GM12878 (cell line): ENCODE measurements at regions not wholly inside any gene's neighbourhood (a gene's known extent, or its start where the extent isn't known, plus 50 kb on each side); places are given as distances from the start of the nearest gene placed in this dataset.

Experiments
- ATAC-seq: fragments of 200-7000 bp; cut with Tn5 transposase; 3 replicates; pipeline ENCODE4 v1.9.1; 2020; ENCODE audit warnings: mild to moderate bottlenecking, moderate library complexity
- BruUV-seq: library from RNA; stranded (reverse); fragments of 400-500 nt; replicated peaks from 2 replicates; lab custom pipeline; 2021; lab: Mats Ljungman, UMichigan
- CTCF ChIA-PET: fragments of 300-600 bp; sonication (Branson Sonifier 250); formaldehyde crosslinking; extraction: SDS; loops from one replicate; lab custom pipeline; 2021; ENCODE audit warnings: inconsistent platforms; lab: Yijun Ruan, JAX
- POLR2A ChIA-PET: fragments of 350-600 bp; formaldehyde crosslinking; extraction: SDS; loops from one replicate; lab custom pipeline; 2021; ENCODE audit warnings: inconsistent platforms; lab: Charles Lee
- RAD21 ChIA-PET: fragments of 300-600 bp; sonication (Branson Sonifier 250); formaldehyde crosslinking; loops from one replicate; lab custom pipeline; 2023; ENCODE audit warnings: antibody characterized with exemption; ENCODE audit not compliant: unreplicated experiment; lab: Charles Lee
- SMC1A ChIA-PET: fragments of 300-600 bp; sonication (Branson Sonifier 250); formaldehyde crosslinking; loops from one replicate; lab custom pipeline; 2023; ENCODE audit not compliant: unreplicated experiment, uncharacterized antibody; lab: Charles Lee
- DNase-seq: peaks from one replicate; pipeline ENCODE4 v3.0.0-alpha.2; 2011; ENCODE audit warnings: low read depth, low spot score
- FAIRE-seq: peaks from 3 replicates; lab custom pipeline; 2011; peaks lifted over from hg19 to GRCh38; lab: Jason Lieb, UNC
- H2AFZ ChIP-seq: 2 replicates; pipeline ENCODE4 v1.6.0; 2011; ENCODE audit warnings: low read depth, low read length, control low read depth; ENCODE audit not compliant: control insufficient read depth
- H3K27ac ChIP-seq: 2 replicates; pipeline ENCODE4 v1.5.1; 2011; ENCODE audit warnings: control low read depth; ENCODE audit not compliant: control insufficient read depth, insufficient read depth
- H3K27me3 ChIP-seq, 2 experiments: replicated peaks in 1 of 2; 2 replicates each; pipeline versions ENCODE4 v1.6.0 to v1.6.1; 2011; ENCODE audit warnings: low read length in 1 of 2; ENCODE audit not compliant: control insufficient read depth in 2 of 2, insufficient read depth in 2 of 2
- H3K36me3 ChIP-seq, 2 experiments: 2 replicates each; pipeline ENCODE4 v1.5.1; 2011; ENCODE audit warnings: low read length in 1 of 2; ENCODE audit not compliant: control insufficient read depth in 2 of 2, insufficient read depth in 2 of 2
- H3K4me1 ChIP-seq: 2 replicates; pipeline ENCODE4 v1.6.1; 2011; ENCODE audit warnings: mild to moderate bottlenecking, low read length, moderate library complexity, mixed read lengths; ENCODE audit not compliant: control insufficient read depth, insufficient read depth
- H3K4me2 ChIP-seq: 2 replicates; pipeline ENCODE4 v1.6.0; 2011; ENCODE audit warnings: control low read depth; ENCODE audit not compliant: control insufficient read depth, insufficient read depth
- H3K4me3 ChIP-seq: fragments of 200-600 bp; sonication (generic); 2 replicates; pipeline ENCODE4 v1.5.1; 2016
- H3K79me2 ChIP-seq: 2 replicates; pipeline ENCODE4 v1.6.0; 2011; ENCODE audit warnings: low read length; ENCODE audit not compliant: control insufficient read depth, insufficient read depth
- H3K9ac ChIP-seq: 2 replicates; pipeline ENCODE4 v1.8.0; 2011; ENCODE audit warnings: low read length, control low read depth, mixed read lengths; ENCODE audit not compliant: control insufficient read depth, insufficient read depth
- H3K9me3 ChIP-seq: replicated peaks from 3 replicates; pipeline ENCODE4 v1.5.1; 2011; ENCODE audit warnings: mild to moderate bottlenecking, low read length; ENCODE audit not compliant: control insufficient read depth, insufficient read depth
- H4K20me1 ChIP-seq: 2 replicates; pipeline ENCODE4 v1.6.0; 2011; ENCODE audit not compliant: control insufficient read depth, insufficient read depth
- ATF7 ChIP-seq: fragments of 450-650 bp; IDR thresholded peaks from 2 replicates; pipeline ENCODE4 v1.6.1; 2016; ENCODE audit warnings: low read depth, mild to moderate bottlenecking
- BACH1 ChIP-seq: fragments of 450-650 bp; IDR thresholded peaks from 2 replicates; pipeline ENCODE4 v1.6.1; 2017; ENCODE audit warnings: mild to moderate bottlenecking, borderline replicate concordance
- DPF2 ChIP-seq: fragments of 450-650 bp; IDR thresholded peaks from 2 replicates; pipeline ENCODE4 v1.6.1; 2017; ENCODE audit warnings: mild to moderate bottlenecking
- MTA2 ChIP-seq: fragments of 450-650 bp; IDR thresholded peaks from 2 replicates; pipeline ENCODE4 v1.6.1; 2016; ENCODE audit warnings: low read depth, mild to moderate bottlenecking, moderate library complexity
- RBBP5 ChIP-seq: fragments of 200-600 bp; sonication (generic); conservative IDR thresholded peaks from 2 replicates; pipeline ENCODE4 v1.6.1; 2016
- RFX5 ChIP-seq: IDR thresholded peaks from 2 replicates; pipeline ENCODE4 v1.6.1; 2011; ENCODE audit warnings: low read depth, low read length, improper control_type of control experiment
- SMARCA5 ChIP-seq: fragments of 450-650 bp; IDR thresholded peaks from 2 replicates; pipeline ENCODE4 v1.6.1; 2017; ENCODE audit warnings: mild to moderate bottlenecking
- SP1 ChIP-seq: IDR thresholded peaks from one replicate; pipeline ENCODE4 v1.6.1; 2011; ENCODE audit warnings: low read depth, low read length
- SPI1 ChIP-seq: IDR thresholded peaks from 2 replicates; pipeline ENCODE4 v1.6.1; 2011; ENCODE audit warnings: low read depth, mild to moderate bottlenecking, low read length, moderate library complexity, borderline replicate concordance; ENCODE audit not compliant: insufficient read depth
- STAT3 ChIP-seq: IDR thresholded peaks from 2 replicates; pipeline ENCODE4 v1.6.1; 2011; ENCODE audit warnings: low read depth, low read length, improper control_type of control experiment
- ZNF622 ChIP-seq: fragments of 450-650 bp; IDR thresholded peaks from 2 replicates; pipeline ENCODE4 v1.6.1; 2017; ENCODE audit warnings: mild to moderate bottlenecking, inconsistent platforms
- WGBS: methylation state at CpG from one replicate; pipeline ENCODE4 v1.1.6; 2016; ENCODE audit warnings: low lambda C conversion rate; ENCODE audit not compliant: insufficient replicate concordance, insufficient coverage; ENCODE audit errors: missing lambda C conversion rate; 5-methylcytosine and 5-hydroxymethylcytosine counted together
- in situ Hi-C: fragments of 300-500 bp; cut with MboI; formaldehyde crosslinking; loops from 9 replicates; pipeline ENCODE4 v1.14.3; 2018; ENCODE audit warnings: mixed read lengths
- intact Hi-C: fragments of 100-400 bp; cut with micrococcal nuclease; formaldehyde crosslinking; loops from one replicate; pipeline ENCODE4 v1.14.2; 2022; ENCODE audit not compliant: unreplicated experiment
- TF ChIP-seq, protein P1 (sequence below): IDR thresholded peaks from 2 replicates; pipeline ENCODE4 v1.6.1; 2012; ENCODE audit warnings: low read depth, low read length, improper control_type of control experiment

DNA sequence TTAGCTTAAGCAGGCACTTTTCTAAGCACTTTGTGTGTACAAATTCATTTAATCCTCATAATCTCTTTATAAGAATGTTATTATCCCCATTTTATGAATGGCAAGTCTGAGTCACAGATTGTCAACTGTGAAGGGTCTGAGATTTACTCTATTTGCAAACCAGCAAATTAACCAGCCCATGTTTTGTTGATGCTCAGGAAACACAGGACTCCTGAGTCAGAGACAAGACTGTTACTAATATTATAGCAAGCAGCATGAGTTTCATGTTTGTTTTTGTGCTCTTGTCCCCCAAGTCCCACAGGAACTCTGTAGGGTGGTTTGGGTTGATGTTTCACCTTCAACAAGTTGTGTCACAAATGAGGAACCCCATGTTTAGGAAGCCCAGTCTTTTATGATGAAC lies 182.0 kb upstream of the PPP1R3A start:
- no peak overlapping the region for H3K4me2 ChIP-seq
- BruUV-seq, result no TSS peak
- H3K9ac ChIP-seq, result no peak overlapping the region
- CTCF ChIA-PET, result no interaction called here
- H3K36me3 ChIP-seq, result no peaks in the 10 kb centered on the region
- H4K20me1 ChIP-seq, result no peaks in the 10 kb centered on the region
- intact Hi-C loops (no loop called here), in situ Hi-C loops (no loop called here)
- H3K4me1 ChIP-seq, result no peaks in the 10 kb centered on the region
- no peaks in the 10 kb centered on the region for H3K27me3 ChIP-seq
- SMC1A ChIA-PET, result no interaction called here
- no peak for FAIRE-seq
- no peaks in the 10 kb centered on the region for H3K79me2 ChIP-seq
- H3K27ac ChIP-seq, result no peak overlapping the region
- RAD21 ChIA-PET, result no interaction called here
- DNase-seq, result no peak
- ATAC-seq, result no peak
- H3K4me3 ChIP-seq, result no peak overlapping the region
- no peak overlapping the region for H2AFZ ChIP-seq
- H3K9me3 ChIP-seq, result no peaks in the 10 kb centered on the region
- TF ChIP-seq MTA2, result no peak
- no peak for TF ChIP-seq SP1
- TF ChIP-seq RBBP5, result no peak
- TF ChIP-seq, protein P1, sequence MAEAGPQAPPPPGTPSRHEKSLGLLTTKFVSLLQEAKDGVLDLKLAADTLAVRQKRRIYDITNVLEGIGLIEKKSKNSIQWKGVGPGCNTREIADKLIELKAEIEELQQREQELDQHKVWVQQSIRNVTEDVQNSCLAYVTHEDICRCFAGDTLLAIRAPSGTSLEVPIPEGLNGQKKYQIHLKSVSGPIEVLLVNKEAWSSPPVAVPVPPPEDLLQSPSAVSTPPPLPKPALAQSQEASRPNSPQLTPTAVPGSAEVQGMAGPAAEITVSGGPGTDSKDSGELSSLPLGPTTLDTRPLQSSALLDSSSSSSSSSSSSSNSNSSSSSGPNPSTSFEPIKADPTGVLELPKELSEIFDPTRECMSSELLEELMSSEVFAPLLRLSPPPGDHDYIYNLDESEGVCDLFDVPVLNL, result no peak
- TF ChIP-seq DPF2, result no peak
- TF ChIP-seq SPI1, result no peak
- no peak for TF ChIP-seq STAT3
- no peak for TF ChIP-seq SMARCA5
- POLR2A ChIA-PET, result no interaction called here

DNA sequence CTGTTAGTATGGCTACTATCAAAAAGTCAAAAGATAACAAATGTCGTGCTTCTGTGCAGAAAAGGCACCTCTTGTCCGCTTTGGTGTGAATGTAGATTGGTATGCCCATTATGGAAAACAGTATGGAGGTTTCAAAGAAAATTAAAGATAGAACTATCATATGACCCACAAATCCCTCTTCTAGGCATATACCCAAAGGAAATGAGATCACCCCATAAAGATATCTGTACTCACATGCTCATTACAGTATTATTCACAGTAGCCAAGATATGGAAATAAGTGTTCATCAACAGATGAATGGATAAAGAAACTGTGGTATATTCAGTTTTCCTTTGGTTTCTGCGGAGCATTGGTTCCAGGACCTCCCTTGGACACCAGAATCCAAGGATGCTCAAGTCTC lies 180.5 kb upstream of the PPP1R3A start:
- FAIRE-seq (no peak), ATAC-seq (no peak), DNase-seq (no peak)
- H3K9ac ChIP-seq, result no peak overlapping the region
- no peak overlapping the region for H3K4me3 ChIP-seq
- no peaks in the 10 kb centered on the region for H4K20me1 ChIP-seq
- ChIA-PET POLR2A (no interaction called here), RAD21 (no interaction called here), SMC1A (no interaction called here), CTCF (no interaction called here)
- no peaks in the 10 kb centered on the region for H3K9me3 ChIP-seq
- BruUV-seq, result no TSS peak
- intact Hi-C loops, result no loop called here
- TF ChIP-seq BACH1 (no peak), RFX5 (no peak), ZNF622 (no peak), MTA2 (no peak), ATF7 (no peak)
- TF ChIP-seq, protein P1, result no peak
- no peaks in the 10 kb centered on the region for H3K4me1 ChIP-seq
- no peak overlapping the region for H3K27ac ChIP-seq
- in situ Hi-C loops, result no loop called here
- H3K27me3 ChIP-seq, result no peaks in the 10 kb centered on the region
- WGBS, result 57% methylated on average over 3 of the region's 3 CpGs
- no peaks in the 10 kb centered on the region for H3K79me2 ChIP-seq
- H2AFZ ChIP-seq, result no peak overlapping the region
- no peak overlapping the region for H3K4me2 ChIP-seq
- H3K36me3 ChIP-seq, result no peaks in the 10 kb centered on the region
